Stimulated activated effector memory CD8-positive, alpha-beta T cell treated with anti-CD3 and anti-CD28 coated beads, Interleukin-12 subunit alpha, Interleukin-12 subunit beta, amount 100 ng/mL, for 72 hours (primary cell): ENCODE measurements at regions not wholly inside any gene's neighbourhood (a gene's known extent, or its start where the extent isn't known, plus 50 kb on each side); places are given as distances from the start of the nearest gene placed in this dataset.

Experiments used
- ATAC-seq: fragments of 150-1000 bp; cut with Tn5 transposase; 2 replicates; pipeline ENCODE4 v1.10.0; 2021
- DNase-seq, 2 donors: peaks; one replicate each; pipeline ENCODE4 v3.0.0; 2021 to 2022; ENCODE audit warnings: low spot score in 2 of 2
- H3K27ac Mint-ChIP-seq: one replicate; pipeline ENCODE4 v1.8.0; 2022; ENCODE audit warnings: mild to moderate bottlenecking, mixed read lengths
- H3K36me3 Mint-ChIP-seq: one replicate; pipeline ENCODE4 v1.8.0; 2022; ENCODE audit warnings: mild to moderate bottlenecking, mixed read lengths
- H3K4me1 Mint-ChIP-seq: one replicate; pipeline ENCODE4 v1.8.0; 2022; ENCODE audit warnings: mixed read lengths
- H3K4me3 Mint-ChIP-seq: one replicate; pipeline ENCODE4 v1.8.0; 2022; ENCODE audit warnings: mild to moderate bottlenecking, mixed read lengths
- H3K9me3 Mint-ChIP-seq: one replicate; pipeline ENCODE4 v1.8.0; 2022; ENCODE audit warnings: mixed read lengths

DNA sequence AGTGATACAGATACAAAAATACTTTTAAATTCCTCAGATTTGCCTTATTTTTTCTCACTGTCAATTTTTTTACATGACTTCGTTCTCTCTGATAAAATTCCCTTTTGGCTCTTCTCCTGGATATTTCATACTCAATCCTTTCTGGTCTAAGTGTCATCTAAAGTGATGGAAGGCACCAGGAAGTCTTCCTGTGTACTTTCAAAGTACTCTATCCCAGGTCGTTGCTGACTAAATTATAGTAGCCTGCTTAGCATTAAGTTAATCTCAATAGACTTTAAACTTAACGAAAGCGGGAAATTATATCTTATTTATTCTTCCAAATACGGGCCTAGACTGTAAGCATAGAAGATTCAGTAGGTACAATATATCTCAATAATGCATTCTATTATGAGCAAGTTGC, 67.8 kb downstream of the CASP12 start:
- Mint-ChIP-seq H3K36me3 (no peaks in the 10 kb centered on the region), H3K4me1 (no peaks in the 10 kb centered on the region), H3K27ac (no peak overlapping the region), H3K4me3 (no peak overlapping the region), H3K9me3 (peaks cover 2% of the 10 kb centered on the region)
- ATAC-seq: no peak
- DNase-seq: no peak

DNA sequence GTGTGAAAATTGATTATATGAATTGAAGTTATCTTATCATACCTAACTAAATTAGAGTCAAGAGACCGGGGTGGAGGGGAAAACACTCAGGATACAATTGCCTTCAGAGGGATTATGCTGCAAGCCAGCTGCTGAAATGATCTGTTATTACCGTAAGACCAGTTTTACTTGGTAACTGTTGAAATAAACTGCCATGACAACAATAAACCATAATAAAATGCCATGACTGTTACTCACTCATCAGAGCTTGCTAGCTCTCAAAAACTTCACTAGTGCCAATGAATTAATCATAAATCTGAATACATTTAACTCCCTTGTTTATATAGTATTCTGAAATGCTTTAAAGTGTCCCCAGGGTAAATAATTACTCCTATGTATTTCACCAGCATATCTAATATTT, 68.2 kb downstream of the CASP12 start:
- Mint-ChIP-seq H3K9me3 (peaks cover 2% of the 10 kb centered on the region), H3K36me3 (no peaks in the 10 kb centered on the region), H3K4me3 (no peak overlapping the region), H3K27ac (no peak overlapping the region), H3K4me1 (no peaks in the 10 kb centered on the region)
- ATAC-seq: no peak
- no peak for DNase-seq

DNA sequence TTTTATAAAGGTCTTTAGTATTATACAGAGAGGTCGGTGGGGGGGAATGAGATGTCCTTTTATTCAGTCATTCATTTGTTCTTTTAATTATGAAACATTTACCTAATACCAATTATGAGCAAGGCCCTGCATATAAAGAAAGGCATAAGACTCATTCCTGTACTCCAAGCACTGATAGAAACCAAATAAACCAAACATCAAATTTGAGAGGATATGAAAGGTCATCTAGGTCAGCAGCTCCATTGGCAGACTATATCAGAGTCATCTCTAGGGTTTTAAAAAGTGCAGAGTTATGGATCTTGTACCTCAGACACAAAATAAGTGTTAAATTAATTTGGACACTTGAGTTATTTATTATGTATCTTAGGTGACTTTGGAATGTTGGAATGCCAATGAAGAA, 71.5 kb downstream of the CASP12 start:
- no peak overlapping the region for H3K27ac Mint-ChIP-seq
- ATAC-seq: peak; percentile 62

DNA sequence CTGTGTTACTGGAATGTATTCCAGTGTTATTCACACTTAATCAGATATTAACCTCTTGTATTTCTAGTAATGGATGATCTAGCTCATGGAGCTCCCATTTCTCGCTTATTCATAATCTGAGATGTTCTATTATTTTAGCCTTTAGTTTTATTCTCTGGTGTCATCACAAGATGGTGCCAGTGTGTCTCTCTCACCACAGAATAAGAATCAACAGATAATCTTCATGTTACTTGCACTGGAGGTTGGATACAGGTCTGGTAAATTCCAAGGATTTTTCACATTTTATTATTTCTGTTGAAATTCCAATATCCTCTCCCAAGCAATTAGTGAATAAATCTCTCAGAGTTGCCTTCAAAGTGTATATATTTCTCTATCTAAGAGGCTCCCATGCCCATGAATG, 74.6 kb downstream of the CASP12 start:
- no peak for DNase-seq
- no peaks in the 10 kb centered on the region for H3K9me3 Mint-ChIP-seq
- H3K36me3 Mint-ChIP-seq: no peaks in the 10 kb centered on the region
- H3K4me3 Mint-ChIP-seq: no peak overlapping the region
- no peak for ATAC-seq
- no peak overlapping the region for H3K27ac Mint-ChIP-seq
- peaks cover 9% of the 10 kb centered on the region for H3K4me1 Mint-ChIP-seq

More for the DNA sequence above, 71.5 kb downstream of the CASP12 start:
- DNase-seq: no peak
- Mint-ChIP-seq H3K4me3 (no peak overlapping the region), H3K4me1 (peaks cover 2% of the 10 kb centered on the region), H3K36me3 (no peaks in the 10 kb centered on the region), H3K9me3 (peaks cover 2% of the 10 kb centered on the region)

DNA sequence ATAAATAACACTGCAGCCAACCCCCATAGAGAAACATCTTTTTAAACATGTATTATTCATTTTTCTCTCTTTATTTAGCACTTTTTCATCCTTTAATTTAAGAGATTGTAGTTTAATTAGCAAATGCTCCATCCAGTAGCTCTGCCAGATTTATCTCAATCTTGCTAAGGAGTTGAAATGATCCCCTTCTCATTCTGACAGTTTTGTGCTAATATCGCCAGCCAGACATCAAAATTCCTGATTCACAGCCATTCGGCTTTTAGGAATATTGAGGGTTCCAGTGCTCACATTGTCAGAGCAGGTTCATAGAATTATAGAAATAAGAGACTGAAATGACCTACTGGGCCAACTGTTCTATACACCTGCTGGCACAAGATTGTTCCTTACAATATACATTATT, 77.8 kb downstream of the CASP12 start:
- Mint-ChIP-seq H3K4me1 (peaks cover 9% of the 10 kb centered on the region), H3K9me3 (no peaks in the 10 kb centered on the region), H3K4me3 (no peak overlapping the region), H3K27ac (no peak overlapping the region), H3K36me3 (no peaks in the 10 kb centered on the region)
- no peak for ATAC-seq
- DNase-seq: no peak

DNA sequence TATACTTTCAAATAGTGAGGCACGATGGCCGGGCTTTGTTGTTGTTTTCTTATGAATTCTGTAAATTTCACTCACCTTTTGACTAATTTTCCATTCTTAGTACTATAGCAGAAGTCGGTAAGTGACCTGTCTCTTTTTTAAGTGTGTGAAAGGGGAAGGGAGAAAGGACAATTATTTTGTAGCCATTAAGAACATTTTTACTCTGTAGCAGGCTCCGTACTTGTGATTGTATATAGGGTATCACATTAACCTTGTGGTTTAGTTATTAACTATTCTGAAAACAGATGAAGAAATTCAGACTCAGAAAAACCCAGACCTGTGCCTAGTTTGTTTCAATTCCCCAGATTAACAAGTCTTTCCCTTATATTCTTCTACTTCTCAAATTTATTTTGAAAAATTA, 78.7 kb downstream of the CASP12 start:
- Mint-ChIP-seq H3K27ac (no peak overlapping the region), H3K4me1 (peaks cover 9% of the 10 kb centered on the region), H3K4me3 (no peak overlapping the region), H3K9me3 (no peaks in the 10 kb centered on the region), H3K36me3 (no peaks in the 10 kb centered on the region)
- ATAC-seq (no peak), DNase-seq (no peak)

DNA sequence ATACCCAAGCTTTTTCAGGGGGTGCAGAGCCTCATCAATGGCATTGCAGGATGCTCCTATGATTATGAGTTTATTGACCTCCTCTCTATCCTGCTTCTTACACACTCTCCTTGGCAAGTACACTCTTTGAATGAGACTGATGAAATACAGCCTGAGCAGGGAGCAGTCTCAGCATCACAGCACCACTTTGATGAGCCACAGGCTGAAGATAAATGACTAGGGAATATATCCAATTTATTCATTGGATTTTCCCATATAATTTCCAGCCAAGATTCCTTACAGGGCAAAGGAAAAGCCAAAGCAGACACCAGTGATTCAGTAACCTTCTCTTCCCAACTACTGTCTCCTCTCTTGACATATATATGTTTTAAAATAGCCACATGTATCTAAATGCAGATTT, 79.2 kb downstream of the CASP12 start:
- Mint-ChIP-seq H3K4me3 (no peak overlapping the region), H3K36me3 (no peaks in the 10 kb centered on the region), H3K4me1 (peaks cover 9% of the 10 kb centered on the region), H3K27ac (no peak overlapping the region), H3K9me3 (no peaks in the 10 kb centered on the region)
- no peak for ATAC-seq
- DNase-seq: no peak

DNA sequence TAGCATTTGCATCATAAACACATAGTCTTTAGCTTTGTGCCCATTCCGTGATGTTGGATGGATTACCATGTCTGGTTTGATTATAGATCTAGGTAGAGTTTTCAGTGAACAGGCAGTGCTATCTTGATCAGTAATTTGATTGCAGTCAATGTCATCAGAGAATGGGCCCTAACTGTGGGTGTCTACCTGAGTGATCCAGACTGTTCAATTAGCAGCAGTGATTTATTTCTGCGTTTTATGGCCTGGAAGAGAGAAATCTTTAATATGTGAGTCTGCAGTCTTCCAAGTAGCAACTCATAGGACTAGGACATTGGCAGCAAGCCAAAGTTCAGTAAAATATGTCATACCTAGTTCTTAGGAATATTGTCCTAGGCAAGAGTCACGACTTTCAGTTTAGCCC, 80.3 kb downstream of the CASP12 start:
- DNase-seq (no peak), ATAC-seq (no peak)
- no peaks in the 10 kb centered on the region for H3K36me3 Mint-ChIP-seq
- H3K4me1 Mint-ChIP-seq: peaks cover 9% of the 10 kb centered on the region
- no peaks in the 10 kb centered on the region for H3K9me3 Mint-ChIP-seq
- H3K4me3 Mint-ChIP-seq: no peak overlapping the region
- H3K27ac Mint-ChIP-seq: no peak overlapping the region

DNA sequence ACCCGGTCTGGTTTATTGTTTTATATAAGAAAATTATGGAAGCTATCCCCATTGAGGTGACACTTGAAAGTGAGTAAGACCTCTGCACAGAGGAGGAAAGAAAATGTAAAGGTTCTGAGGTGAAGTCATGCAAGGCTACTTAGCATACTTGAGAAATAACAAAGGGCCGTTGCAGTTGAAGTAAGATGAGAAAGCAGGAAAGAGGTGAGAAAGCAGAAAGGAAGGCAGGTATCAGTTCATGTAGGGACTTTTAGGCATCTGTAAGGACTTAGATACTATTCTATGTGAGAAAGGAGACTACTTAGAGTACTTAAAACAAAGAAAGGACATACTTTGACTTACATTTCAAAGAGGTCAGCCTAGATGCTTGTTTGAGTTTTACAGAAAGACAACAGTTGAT, 84.7 kb downstream of the CASP12 start:
- Mint-ChIP-seq H3K27ac (no peak overlapping the region), H3K4me1 (no peaks in the 10 kb centered on the region), H3K9me3 (no peaks in the 10 kb centered on the region), H3K4me3 (no peak overlapping the region), H3K36me3 (no peaks in the 10 kb centered on the region)
- ATAC-seq (no peak), DNase-seq (no peak)

DNA sequence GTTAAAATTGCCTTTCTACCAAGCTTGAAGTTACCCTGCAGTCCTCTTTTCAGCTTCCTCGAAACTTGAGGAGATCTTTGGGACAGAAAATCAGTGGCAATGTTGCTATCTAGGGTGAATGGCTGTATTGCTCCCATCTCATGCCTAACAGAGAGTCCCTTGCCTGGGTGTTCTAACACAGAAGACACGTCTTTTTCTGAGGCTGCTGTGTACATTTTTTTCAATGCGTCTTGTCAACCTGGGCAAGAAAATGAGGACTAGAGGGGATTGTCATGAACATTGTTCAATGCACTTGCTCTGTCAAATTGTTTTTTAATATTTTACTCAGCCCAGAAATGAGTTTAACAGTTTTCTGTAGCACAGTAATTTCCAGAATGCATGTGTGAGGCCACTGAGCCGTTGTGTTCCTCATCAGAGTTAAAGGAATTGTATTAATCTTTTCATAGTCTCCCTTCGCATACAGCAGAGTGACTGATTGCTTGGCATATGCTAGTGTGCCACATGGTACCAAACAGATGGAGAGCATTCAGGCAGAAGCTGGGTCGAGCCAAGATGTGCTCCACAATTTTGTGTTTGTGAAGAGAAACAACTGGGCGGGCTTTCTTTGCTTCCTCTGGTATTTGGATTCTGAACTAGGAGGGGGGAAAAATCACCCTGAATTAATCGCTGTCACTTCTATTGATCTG, 86.0 kb downstream of the CASP12 start:
- no peak overlapping the region for H3K4me3 Mint-ChIP-seq
- H3K36me3 Mint-ChIP-seq: no peaks in the 10 kb centered on the region
- H3K4me1 Mint-ChIP-seq: no peaks in the 10 kb centered on the region
- no peak overlapping the region for H3K27ac Mint-ChIP-seq
- DNase-seq: no peak
- no peak for ATAC-seq
- H3K9me3 Mint-ChIP-seq: no peaks in the 10 kb centered on the region

DNA sequence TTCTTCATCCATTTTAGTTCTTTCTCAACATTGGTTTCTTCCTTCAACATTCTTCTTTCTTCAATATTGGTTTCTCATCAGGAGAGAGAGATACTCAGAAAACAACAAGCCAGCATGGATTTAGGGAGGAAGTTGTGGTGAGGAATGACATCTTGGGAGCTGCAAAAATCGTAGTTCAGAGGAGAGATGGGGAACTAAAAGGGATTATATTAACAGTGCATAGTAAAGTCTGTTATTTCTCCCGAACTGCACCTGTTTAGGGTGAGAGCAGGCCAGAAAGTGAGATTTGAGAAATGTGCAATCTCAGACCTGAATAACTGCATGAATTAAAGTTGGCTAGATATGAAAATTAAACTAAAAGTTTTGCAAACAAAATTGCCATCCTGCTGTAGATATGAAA, 94.5 kb downstream of the CASP12 start:
- H3K4me1 Mint-ChIP-seq: peaks cover 6% of the 10 kb centered on the region
- H3K9me3 Mint-ChIP-seq: no peaks in the 10 kb centered on the region
- ATAC-seq (no peak), DNase-seq (no peak)
- no peak overlapping the region for H3K27ac Mint-ChIP-seq
- H3K4me3 Mint-ChIP-seq: no peak overlapping the region
- no peaks in the 10 kb centered on the region for H3K36me3 Mint-ChIP-seq

DNA sequence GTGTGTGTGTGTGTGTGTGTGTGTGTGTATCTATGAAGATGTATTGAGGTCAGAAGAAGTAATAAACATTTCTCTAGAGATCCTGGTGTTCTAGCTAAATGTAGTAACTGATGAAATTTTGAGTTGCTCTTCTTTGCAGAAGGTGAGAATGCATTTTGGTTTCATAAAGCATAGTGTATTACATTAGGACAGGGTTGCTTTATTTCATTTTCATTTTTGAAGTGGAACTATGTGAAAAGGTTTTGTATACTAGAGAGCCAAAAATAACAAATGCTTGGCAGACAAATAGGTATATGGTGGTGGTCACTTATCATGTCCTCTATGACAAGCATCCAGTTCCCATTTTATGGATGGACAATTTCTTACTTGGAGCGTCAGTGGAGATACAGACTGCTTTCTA, 99.0 kb downstream of the CASP12 start:
- Mint-ChIP-seq H3K27ac (peak overlapping the region; percentile 93), H3K9me3 (no peaks in the 10 kb centered on the region), H3K4me3 (peak overlapping the region; percentile 68), H3K4me1 (peaks cover 24% of the 10 kb centered on the region), H3K36me3 (no peaks in the 10 kb centered on the region)
- no peak for DNase-seq
- ATAC-seq: peak; percentile 36

DNA sequence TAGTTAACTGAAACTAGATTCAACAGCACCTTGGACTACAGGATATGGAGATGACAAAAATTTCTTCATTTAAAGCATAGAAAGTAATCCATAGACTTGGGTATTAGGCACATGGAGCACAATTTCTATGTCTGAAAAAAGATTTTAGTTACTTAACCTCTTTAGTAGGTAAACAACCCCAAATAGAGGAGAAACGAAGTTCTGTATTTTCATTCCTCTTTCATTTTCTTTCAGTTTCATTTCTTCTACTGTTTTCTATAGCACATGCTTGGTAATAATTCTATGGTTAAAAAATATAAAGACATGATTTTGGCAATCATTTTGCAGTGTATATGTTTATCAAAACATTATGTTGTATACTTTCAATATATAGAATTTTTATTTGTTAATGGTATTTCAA, 99.5 kb downstream of the CASP12 start:
- ATAC-seq: no peak
- H3K4me1 Mint-ChIP-seq: peaks cover 24% of the 10 kb centered on the region
- H3K27ac Mint-ChIP-seq: peak overlapping the region; percentile 93
- H3K36me3 Mint-ChIP-seq: no peaks in the 10 kb centered on the region
- peak overlapping the region; percentile 68 for H3K4me3 Mint-ChIP-seq
- DNase-seq: no peak
- no peaks in the 10 kb centered on the region for H3K9me3 Mint-ChIP-seq

DNA sequence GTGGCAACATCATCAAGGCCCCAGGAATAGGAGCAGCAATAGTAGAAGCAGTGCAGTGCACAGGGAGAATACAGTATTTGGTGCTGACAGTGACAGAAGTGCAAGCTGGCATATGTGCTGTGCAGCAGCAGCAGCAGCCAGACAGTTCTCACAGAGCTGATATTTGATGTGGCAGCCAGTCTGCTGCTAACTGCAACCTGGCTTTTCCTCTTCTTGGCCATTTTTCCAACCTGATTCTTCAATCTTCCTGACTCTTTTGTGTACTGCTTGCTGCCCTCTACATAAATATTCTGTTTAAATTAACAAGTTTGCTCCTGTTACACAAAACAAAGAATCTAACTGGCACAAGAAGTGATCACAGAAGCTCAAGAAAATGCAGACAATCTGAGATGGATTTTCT, 102.0 kb downstream of the CASP12 start:
- Mint-ChIP-seq H3K27ac (no peak overlapping the region), H3K9me3 (no peaks in the 10 kb centered on the region)

DNA sequence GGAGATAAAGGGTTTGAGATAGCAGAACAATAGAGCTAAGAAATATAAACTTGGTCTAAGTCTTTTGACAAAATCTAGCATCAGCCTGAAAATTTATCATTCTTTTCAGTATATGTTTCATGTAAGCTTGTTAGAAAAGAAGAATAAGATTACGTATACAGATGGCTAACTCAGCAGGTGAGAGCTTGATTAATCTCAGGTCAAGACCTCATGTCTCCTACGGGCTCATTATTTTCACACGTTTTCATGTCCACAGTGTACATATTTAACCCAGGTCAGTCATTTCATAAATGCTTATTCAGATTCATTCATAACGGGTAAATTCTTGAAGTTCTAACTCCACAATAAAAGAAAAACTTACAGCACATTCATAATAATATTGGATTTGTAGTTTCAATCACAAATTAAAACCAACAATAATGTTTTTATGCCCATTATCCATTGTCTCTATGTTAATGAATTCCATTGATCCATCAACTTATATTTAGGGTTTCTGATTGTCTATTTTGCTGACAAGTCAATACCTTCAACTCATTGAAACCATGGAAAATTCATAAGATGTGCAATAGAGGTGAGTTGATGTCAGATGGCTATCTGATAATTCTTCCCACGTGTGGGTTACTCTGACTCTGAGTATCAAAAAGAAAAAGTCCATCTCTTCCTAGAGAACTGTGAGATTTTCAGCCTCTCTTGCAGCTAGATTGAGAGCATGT, 102.6 kb downstream of the CASP12 start:
- no peak overlapping the region for H3K4me3 Mint-ChIP-seq
- DNase-seq (no peak), ATAC-seq (no peak)
- H3K4me1 Mint-ChIP-seq: peaks cover 24% of the 10 kb centered on the region
- no peaks in the 10 kb centered on the region for H3K36me3 Mint-ChIP-seq
- no peak overlapping the region for H3K27ac Mint-ChIP-seq
- H3K9me3 Mint-ChIP-seq: no peaks in the 10 kb centered on the region

More for the DNA sequence above, 102.0 kb downstream of the CASP12 start:
- ATAC-seq (no peak), DNase-seq (no peak)
- Mint-ChIP-seq H3K4me3 (no peak overlapping the region), H3K36me3 (no peaks in the 10 kb centered on the region), H3K4me1 (peaks cover 24% of the 10 kb centered on the region)

DNA sequence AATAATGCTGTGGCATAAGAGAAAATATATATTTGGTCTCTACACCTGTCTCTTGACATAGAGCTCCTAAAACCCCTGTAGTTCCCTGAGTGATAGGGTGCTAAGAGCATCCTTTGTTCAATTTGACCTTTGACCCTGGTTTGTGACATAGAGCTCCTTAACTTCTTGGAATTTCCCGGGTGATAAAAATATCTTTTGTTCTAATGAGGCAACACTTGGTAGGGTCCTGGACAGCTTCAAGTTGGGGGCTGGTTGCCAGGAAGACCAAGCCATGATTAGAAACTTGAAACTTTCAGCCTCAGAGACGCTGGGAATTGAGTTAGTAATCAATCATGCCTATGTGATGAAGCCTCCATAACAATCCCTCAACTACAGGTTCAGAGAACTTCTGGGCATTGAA, 105.4 kb downstream of the CASP12 start:
- Mint-ChIP-seq H3K36me3 (no peaks in the 10 kb centered on the region), H3K4me3 (no peak overlapping the region), H3K9me3 (no peaks in the 10 kb centered on the region), H3K4me1 (peaks cover 9% of the 10 kb centered on the region), H3K27ac (no peak overlapping the region)
- no peak for DNase-seq
- ATAC-seq: no peak
